Karpas-422 (cell line): ENCODE measurements at regions not wholly inside any gene's neighbourhood (a gene's known extent, or its start where the extent isn't known, plus 50 kb on each side); places are given as distances from the start of the nearest gene placed in this dataset.

Experiments
- DNase-seq: peaks from one replicate; pipeline ENCODE4 v3.0.0-alpha.2; 2015
- H2AFZ ChIP-seq: fragments of 200-600 bp; sonication (generic); 2 replicates; pipeline ENCODE4 v1.6.1; 2014; ENCODE audit warnings: antibody characterized with exemption, low read length, mixed read lengths
- H3K27ac ChIP-seq: fragments of 200-600 bp; sonication (generic); 2 replicates; pipeline ENCODE4 v1.5.1; 2014; ENCODE audit warnings: mild to moderate bottlenecking, low read length, moderate library complexity
- H3K27me3 ChIP-seq: fragments of 200-600 bp; sonication (generic); 2 replicates; pipeline ENCODE4 v1.6.1; 2014; ENCODE audit warnings: low read length, mixed read lengths
- H3K36me3 ChIP-seq: fragments of 200-600 bp; sonication (generic); 2 replicates; pipeline ENCODE4 v1.6.1; 2014; ENCODE audit warnings: low read length, mixed read lengths; ENCODE audit not compliant: insufficient read depth
- H3K4me1 ChIP-seq: fragments of 200-600 bp; sonication (generic); 2 replicates; pipeline ENCODE4 v1.6.1; 2014; ENCODE audit warnings: mild to moderate bottlenecking, low read length, mixed read lengths
- H3K4me2 ChIP-seq: fragments of 200-600 bp; sonication (generic); 2 replicates; pipeline ENCODE4 v1.6.1; 2014; ENCODE audit warnings: low read length, low read depth, mild to moderate bottlenecking; ENCODE audit not compliant: poor library complexity, severe bottlenecking
- H3K4me3 ChIP-seq: fragments of 200-600 bp; sonication (generic); 2 replicates; pipeline ENCODE4 v1.5.1; 2014; ENCODE audit warnings: mild to moderate bottlenecking, antibody characterized with exemption, low read length, mixed read lengths
- H3K79me2 ChIP-seq: fragments of 200-600 bp; sonication (generic); 2 replicates; pipeline ENCODE4 v1.6.1; 2014; ENCODE audit warnings: mild to moderate bottlenecking, low read length, mixed read lengths
- H3K9ac ChIP-seq: fragments of 200-600 bp; sonication (generic); 2 replicates; pipeline ENCODE4 v1.6.0; 2014; ENCODE audit warnings: low read length
- H3K9me2 ChIP-seq: fragments of 200-600 bp; sonication (generic), shearing (Covaris generic); replicated peaks from 2 replicates; pipeline ENCODE4 v1.6.0; 2014; ENCODE audit warnings: mild to moderate bottlenecking, low read length, moderate library complexity; ENCODE audit not compliant: insufficient read depth
- H3K9me3 ChIP-seq: fragments of 300-700, 200-600 bp; sonication (generic); 2 replicates; pipeline ENCODE4 v1.6.1; 2014; ENCODE audit warnings: low read length, mixed read lengths
- H4K20me1 ChIP-seq: fragments of 200-600 bp; sonication (generic); 2 replicates; pipeline ENCODE4 v1.6.1; 2014; ENCODE audit warnings: mild to moderate bottlenecking, antibody characterized with exemption, low read length, low read depth; ENCODE audit not compliant: insufficient read depth

DNA sequence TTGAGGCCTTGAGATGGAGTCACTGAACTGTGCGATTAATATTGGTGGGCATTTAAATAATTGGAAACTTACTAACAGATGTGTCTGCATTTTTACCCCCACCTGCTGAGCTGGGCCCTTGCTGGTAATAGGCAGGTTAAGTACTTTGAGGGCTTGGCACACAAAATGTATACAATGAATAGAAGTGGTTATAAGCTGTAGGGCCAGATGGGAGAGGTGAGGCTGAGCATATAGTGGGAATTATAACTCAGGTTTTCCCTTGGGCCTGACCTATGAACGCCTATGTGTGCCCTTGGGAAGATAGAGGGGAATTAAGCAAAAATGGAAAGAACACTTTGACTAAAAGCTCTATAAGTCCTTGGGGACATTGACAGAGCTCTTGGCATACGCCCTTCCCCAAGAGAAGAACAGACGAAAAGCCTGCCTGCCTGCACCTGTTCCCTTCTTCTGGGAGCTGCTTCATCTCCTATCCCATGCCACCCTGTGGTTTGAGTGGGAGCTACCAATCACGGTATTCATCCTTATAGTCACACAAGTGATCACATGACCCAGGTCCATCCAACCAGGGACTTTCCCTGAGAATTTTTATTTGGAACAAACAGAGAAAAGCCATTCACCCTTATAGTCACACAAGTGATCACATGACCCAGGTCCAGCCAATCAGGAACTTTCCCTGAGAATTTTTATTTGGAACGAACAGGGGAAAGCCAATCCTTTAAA is 260.7 kb upstream of the CSF3R start:
- Histone ChIP-seq H3K27ac (peak overlapping the region; percentile 83), H2AFZ (no peak overlapping the region), H3K9me2 (no peaks in the 10 kb centered on the region), H3K4me1 (peaks cover 23% of the 10 kb centered on the region), H3K36me3 (no peaks in the 10 kb centered on the region), H3K9ac (no peak overlapping the region), H3K79me2 (no peaks in the 10 kb centered on the region), H4K20me1 (no peaks in the 10 kb centered on the region), H3K4me2 (no peak overlapping the region), H3K27me3 (peaks cover 4% of the 10 kb centered on the region; the same call in 1 of the 2 replicates), H3K9me3 (peaks cover 3% of the 10 kb centered on the region), H3K4me3 (no peak overlapping the region)
- peak; percentile 75 for DNase-seq

DNA sequence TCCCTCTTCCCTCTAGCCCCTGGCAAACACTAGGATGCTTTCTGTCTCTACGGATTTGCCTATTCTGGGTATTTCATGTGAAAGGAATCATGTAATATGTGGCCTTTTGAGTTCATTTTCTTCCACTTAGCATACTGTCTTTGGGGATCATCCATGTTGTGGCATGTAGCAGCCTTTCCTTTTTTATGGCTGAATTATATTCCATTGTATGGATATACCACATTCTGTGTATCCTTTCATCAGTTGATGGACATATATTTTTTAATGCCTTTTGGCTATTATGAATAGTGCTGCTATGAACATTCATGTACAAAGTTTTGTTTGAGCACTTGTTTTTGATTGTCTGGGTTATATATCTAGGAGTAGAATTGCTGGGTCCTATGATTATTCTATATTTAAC is 258.4 kb upstream of the CSF3R start:
- peaks cover 4% of the 10 kb centered on the region; the same call in 1 of the 2 replicates for H3K27me3 ChIP-seq

DNA sequence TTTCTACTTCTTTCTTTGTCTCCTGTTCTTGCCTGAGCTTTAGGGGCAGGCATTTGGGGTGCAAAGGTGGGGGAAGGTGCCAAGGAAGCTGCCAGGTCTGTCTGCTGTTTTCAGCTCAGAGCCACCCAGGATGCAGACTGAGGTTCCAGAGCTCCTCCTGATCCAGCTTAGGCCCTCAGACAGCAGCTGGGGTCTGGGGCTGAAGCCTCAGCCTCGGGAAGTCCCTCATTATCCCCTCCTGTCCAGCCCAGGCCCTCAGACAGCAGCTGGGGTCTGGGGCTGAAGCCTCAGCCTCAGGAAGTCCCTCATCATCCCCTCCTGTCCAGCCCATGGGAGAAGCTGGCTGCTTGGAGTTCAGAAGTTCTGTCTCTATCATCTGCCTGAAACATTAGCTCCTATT is 257.7 kb upstream of the CSF3R start:
- Histone ChIP-seq H3K9me2 (no peaks in the 10 kb centered on the region), H3K27me3 (peaks cover 4% of the 10 kb centered on the region; the same call in 1 of the 2 replicates), H3K27ac (no peak overlapping the region), H3K79me2 (no peaks in the 10 kb centered on the region), H3K36me3 (no peaks in the 10 kb centered on the region), H3K4me2 (no peak overlapping the region), H3K4me3 (no peak overlapping the region), H2AFZ (no peak overlapping the region), H3K9me3 (peaks cover 3% of the 10 kb centered on the region), H3K9ac (no peak overlapping the region), H3K4me1 (peaks cover 51% of the 10 kb centered on the region), H4K20me1 (no peaks in the 10 kb centered on the region)
- DNase-seq = no peak

More for the DNA sequence above, 258.4 kb upstream of the CSF3R start:
- no peak overlapping the region for H3K4me2 ChIP-seq
- H3K27ac ChIP-seq = no peak overlapping the region
- H3K9me2 ChIP-seq = no peaks in the 10 kb centered on the region
- no peaks in the 10 kb centered on the region for H4K20me1 ChIP-seq
- H3K79me2 ChIP-seq = no peaks in the 10 kb centered on the region
- H3K4me3 ChIP-seq = no peak overlapping the region
- H2AFZ ChIP-seq = no peak overlapping the region
- peaks cover 47% of the 10 kb centered on the region for H3K4me1 ChIP-seq
- H3K9ac ChIP-seq = no peak overlapping the region
- peaks cover 3% of the 10 kb centered on the region for H3K9me3 ChIP-seq
- DNase-seq = no peak
- H3K36me3 ChIP-seq = no peaks in the 10 kb centered on the region

DNA sequence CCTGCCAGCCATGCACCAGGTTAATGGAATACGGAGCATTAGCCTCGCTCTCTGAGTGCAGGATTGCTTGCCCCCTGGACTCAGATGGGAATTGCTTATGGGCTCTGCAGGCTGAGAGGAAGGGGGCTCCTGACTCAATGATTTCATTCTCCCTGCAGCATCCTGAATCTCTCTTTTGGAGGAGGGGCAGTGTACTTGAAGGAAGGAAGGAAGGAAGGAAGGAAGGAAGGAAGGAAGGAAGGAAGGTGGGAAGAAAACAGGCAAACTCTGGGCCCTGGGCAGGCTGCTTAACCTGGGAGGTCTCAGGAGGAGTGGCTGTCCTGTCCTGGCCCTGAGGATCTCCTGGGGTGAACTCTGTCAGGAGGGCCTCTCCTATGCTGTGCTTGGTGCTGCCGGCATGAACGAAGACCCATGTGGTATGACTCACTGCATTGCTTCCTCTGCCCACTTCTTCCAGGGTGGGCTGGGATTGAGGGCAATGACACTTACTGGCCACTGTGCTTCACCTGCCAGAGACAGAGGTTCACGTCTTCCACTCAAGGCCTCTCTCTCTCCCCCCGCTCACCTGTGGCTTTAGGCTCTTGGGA is 257.1 kb upstream of the CSF3R start:
- no peaks in the 10 kb centered on the region for H4K20me1 ChIP-seq
- no peak for DNase-seq
- no peaks in the 10 kb centered on the region for H3K9me2 ChIP-seq
- no peak overlapping the region for H3K27ac ChIP-seq
- H3K4me2 ChIP-seq = no peak overlapping the region
- H2AFZ ChIP-seq = no peak overlapping the region
- no peaks in the 10 kb centered on the region for H3K79me2 ChIP-seq
- peaks cover 4% of the 10 kb centered on the region; the same call in 1 of the 2 replicates for H3K27me3 ChIP-seq
- H3K9ac ChIP-seq = no peak overlapping the region
- H3K4me3 ChIP-seq = no peak overlapping the region
- no peaks in the 10 kb centered on the region for H3K36me3 ChIP-seq
- peaks cover 52% of the 10 kb centered on the region for H3K4me1 ChIP-seq
- H3K9me3 ChIP-seq = peaks cover 3% of the 10 kb centered on the region

DNA sequence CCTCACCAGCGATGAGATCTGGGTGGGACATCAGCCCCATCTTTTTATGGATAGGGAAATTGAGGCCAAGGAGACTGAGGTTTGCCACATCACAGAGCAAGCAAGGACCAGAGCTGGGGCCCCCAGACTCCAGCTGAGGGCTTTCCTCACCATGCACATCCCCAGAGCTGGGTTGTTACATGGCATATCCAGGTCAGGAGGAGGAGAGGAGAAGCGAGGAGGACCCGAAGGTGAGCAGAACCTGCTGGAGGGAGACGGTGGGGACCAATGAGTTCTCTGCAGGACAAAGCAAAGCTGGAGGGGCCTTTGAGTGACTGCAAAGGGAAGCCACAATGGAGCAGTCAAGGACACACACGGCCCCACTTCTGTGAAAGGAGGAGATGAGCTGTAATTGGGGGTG is 255.5 kb upstream of the CSF3R start:
- peaks cover 3% of the 10 kb centered on the region for H3K9me3 ChIP-seq
- no peak overlapping the region for H3K4me2 ChIP-seq
- peaks cover 48% of the 10 kb centered on the region for H3K4me1 ChIP-seq
- H3K4me3 ChIP-seq = no peak overlapping the region
- H3K9me2 ChIP-seq = no peaks in the 10 kb centered on the region
- H2AFZ ChIP-seq = no peak overlapping the region
- no peak overlapping the region for H3K9ac ChIP-seq
- H3K27ac ChIP-seq = peak overlapping the region; percentile 13; the same call in 1 of the 2 replicates
- H3K36me3 ChIP-seq = no peaks in the 10 kb centered on the region
- H4K20me1 ChIP-seq = no peaks in the 10 kb centered on the region
- no peaks in the 10 kb centered on the region for H3K79me2 ChIP-seq
- H3K27me3 ChIP-seq = peaks cover 4% of the 10 kb centered on the region; the same call in 1 of the 2 replicates
- DNase-seq = no peak

DNA sequence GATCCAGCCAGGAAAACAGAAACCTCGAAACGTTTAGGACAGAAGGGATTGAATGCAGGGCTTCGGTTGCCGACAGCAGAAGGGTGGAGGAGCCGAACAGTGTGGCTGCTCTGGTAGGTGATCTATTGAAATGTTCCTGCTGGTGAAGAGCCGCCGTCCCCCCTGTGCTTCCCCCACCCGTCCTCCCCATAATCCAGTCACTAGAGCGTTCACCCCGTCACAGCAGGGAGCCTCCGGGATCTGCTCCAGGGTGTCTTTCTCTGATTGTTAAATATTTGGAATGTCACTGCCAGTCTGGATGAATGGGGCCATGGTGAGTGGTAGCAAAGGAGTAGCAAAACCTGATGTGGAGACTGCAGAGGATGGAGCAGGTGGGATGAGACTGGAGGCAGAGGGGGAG is 255.1 kb upstream of the CSF3R start:
- peaks cover 3% of the 10 kb centered on the region for H3K9me3 ChIP-seq
- no peak overlapping the region for H2AFZ ChIP-seq
- H3K27ac ChIP-seq = peak overlapping the region; percentile 65; the same call in 1 of the 2 replicates
- H3K27me3 ChIP-seq = peaks cover 4% of the 10 kb centered on the region; the same call in 1 of the 2 replicates
- no peaks in the 10 kb centered on the region for H3K79me2 ChIP-seq
- no peaks in the 10 kb centered on the region for H3K36me3 ChIP-seq
- H3K4me2 ChIP-seq = no peak overlapping the region
- H3K9ac ChIP-seq = no peak overlapping the region
- H3K4me3 ChIP-seq = no peak overlapping the region
- H4K20me1 ChIP-seq = no peaks in the 10 kb centered on the region
- peaks cover 45% of the 10 kb centered on the region for H3K4me1 ChIP-seq
- no peaks in the 10 kb centered on the region for H3K9me2 ChIP-seq
- no peak for DNase-seq

DNA sequence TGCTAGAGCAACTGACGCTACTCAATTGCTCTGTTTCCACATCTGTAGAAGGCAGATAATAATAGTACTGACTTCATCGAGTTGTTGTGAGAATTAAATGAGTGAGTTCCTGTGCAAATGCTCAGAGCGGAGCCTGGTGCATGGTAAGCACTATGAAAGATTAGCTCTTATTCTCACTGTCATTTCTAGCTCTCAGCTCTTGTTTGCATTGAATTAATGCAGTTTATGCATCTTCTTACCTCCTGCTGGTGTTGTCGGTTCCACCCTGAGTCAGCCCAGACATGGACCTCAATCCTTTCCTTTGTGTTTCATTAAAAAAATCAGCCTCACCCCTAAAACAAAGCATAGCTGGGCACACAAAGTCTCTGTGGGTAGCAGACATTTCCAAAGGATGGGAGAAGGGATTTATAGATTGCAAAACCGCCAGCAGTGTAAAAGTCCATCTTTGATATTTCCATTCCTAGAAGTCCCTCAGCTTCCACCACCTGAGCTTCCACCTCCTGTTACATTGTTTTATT is 254.4 kb upstream of the CSF3R start:
- H3K27me3 ChIP-seq = peaks cover 4% of the 10 kb centered on the region; the same call in 1 of the 2 replicates
- H3K79me2 ChIP-seq = no peaks in the 10 kb centered on the region

DNA sequence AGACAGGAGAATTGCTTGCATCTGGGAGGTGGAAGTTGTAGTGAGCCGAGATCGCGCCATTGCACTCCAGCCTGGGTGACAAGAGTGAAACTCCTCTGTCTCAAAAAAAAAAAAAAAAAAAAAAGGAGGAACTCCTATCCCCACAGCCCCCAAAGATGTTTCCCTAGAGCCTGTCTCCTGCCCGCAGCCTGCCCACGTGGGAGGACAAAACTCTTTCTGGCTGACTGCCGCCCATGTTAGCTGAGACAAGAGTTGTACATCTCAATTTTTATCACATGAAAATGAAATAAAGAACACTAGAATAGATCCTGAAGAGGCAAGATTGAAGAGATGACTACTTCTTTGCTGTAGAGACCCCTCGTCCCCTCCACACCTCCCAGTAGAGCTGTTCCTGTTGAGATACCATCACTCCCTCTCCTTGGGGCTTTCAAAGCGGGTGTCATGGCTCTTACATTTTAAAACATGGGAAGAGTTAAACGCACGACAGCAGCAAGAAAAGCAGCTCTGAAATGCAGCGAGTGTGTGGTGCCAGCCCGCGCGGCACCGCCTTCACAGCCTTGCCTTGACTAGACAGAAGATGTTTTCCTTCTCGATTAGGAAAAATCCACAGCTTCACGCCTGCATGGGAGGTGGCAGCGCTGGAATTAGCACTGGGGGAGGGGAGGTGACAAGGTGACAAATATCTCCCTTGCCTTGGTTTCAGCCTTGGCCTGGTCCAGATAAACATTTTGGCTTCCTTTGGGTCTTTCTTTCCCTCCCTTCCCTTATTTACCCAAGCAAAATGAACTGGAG is 253.4 kb upstream of the CSF3R start:
- H3K9me3 ChIP-seq = peaks cover 3% of the 10 kb centered on the region
- peaks cover 49% of the 10 kb centered on the region for H3K4me1 ChIP-seq
- peak overlapping the region; percentile 25 for H3K4me2 ChIP-seq
- H3K9me2 ChIP-seq = no peaks in the 10 kb centered on the region
- H3K27ac ChIP-seq = peak overlapping the region; percentile 65
- no peaks in the 10 kb centered on the region for H3K36me3 ChIP-seq
- no peaks in the 10 kb centered on the region for H4K20me1 ChIP-seq
- no peaks in the 10 kb centered on the region for H3K79me2 ChIP-seq
- no peak overlapping the region for H2AFZ ChIP-seq
- H3K4me3 ChIP-seq = no peak overlapping the region
- DNase-seq = peak; percentile 59
- 0 out of 2 replicates have a peak overlapping the region, but pooled peaks have one; percentile 20 for H3K9ac ChIP-seq
- H3K27me3 ChIP-seq = peaks cover 3% of the 10 kb centered on the region; the same call in 1 of the 2 replicates

More for the DNA sequence above, 254.4 kb upstream of the CSF3R start:
- H2AFZ ChIP-seq = no peak overlapping the region
- H3K9me3 ChIP-seq = peaks cover 3% of the 10 kb centered on the region
- DNase-seq = no peak
- H3K9ac ChIP-seq = no peak overlapping the region
- no peaks in the 10 kb centered on the region for H3K36me3 ChIP-seq
- H3K4me1 ChIP-seq = peaks cover 44% of the 10 kb centered on the region
- peak overlapping the region; percentile 25 for H3K4me2 ChIP-seq
- H3K4me3 ChIP-seq = no peak overlapping the region
- H4K20me1 ChIP-seq = no peaks in the 10 kb centered on the region
- peak overlapping the region; percentile 65 for H3K27ac ChIP-seq
- H3K9me2 ChIP-seq = no peaks in the 10 kb centered on the region
